Progenitor cell of endocrine pancreas (in vitro differentiated cells): ENCODE measurements at regions not wholly inside any gene's neighbourhood (a gene's known extent, or its start where the extent isn't known, plus 50 kb on each side); places are given as distances from the start of the nearest gene placed in this dataset.

Experiments
- DNase-seq: peaks from one replicate; pipeline ENCODE4 v3.0.0; 2021; ENCODE audit warnings: low spot score; ENCODE audit not compliant: unreplicated experiment
- H3K27ac Mint-ChIP-seq: 2 replicates; pipeline ENCODE4 v1.8.0; 2021; ENCODE audit warnings: mild to moderate bottlenecking, moderate library complexity, mixed read lengths
- H3K27me3 Mint-ChIP-seq: 2 replicates; pipeline ENCODE4 v1.8.0; 2021; ENCODE audit warnings: mixed read lengths
- H3K36me3 Mint-ChIP-seq: 2 replicates; pipeline ENCODE4 v1.8.0; 2022; ENCODE audit warnings: mixed read lengths; ENCODE audit not compliant: insufficient read depth
- H3K4me1 Mint-ChIP-seq: 2 replicates; pipeline ENCODE4 v1.8.0; 2021; ENCODE audit warnings: low read depth, mixed read lengths
- H3K4me3 Mint-ChIP-seq: 2 replicates; pipeline ENCODE4 v1.8.0; 2021; ENCODE audit warnings: low read depth, mild to moderate bottlenecking, moderate library complexity, mixed read lengths
- H3K9me3 Mint-ChIP-seq: 2 replicates; pipeline ENCODE4 v1.8.0; 2021; ENCODE audit warnings: low read depth, mixed read lengths
- TF ChIP-seq, protein P1 (sequence below): fragments of 200-600 bp; sonication (generic); IDR thresholded peaks from one replicate; pipeline ENCODE4 v1.5.0; 2021; ENCODE audit warnings: antibody characterized with exemption, mild to moderate bottlenecking; ENCODE audit not compliant: unreplicated experiment

DNA sequence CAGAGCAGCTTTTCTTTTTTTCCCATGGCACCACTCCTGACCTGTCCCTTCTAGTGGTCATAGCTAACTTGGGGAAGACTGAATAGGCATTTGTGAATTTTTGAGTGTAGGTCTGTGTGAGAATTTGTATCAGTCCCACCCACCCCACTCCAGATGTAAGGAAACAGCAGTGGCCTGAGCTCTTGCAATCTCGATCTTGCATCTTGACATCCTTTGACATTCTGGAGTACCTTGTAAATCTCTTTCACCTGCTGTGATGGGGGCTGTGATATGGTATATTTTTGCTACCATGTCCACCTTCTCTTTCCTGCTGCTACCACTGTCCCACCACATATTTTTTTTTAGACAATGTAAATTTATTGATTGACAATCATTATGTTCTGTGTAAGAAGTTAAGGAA, 289.3 kb downstream of the MAP2K6 start:
- H3K27me3 Mint-ChIP-seq = no peaks in the 10 kb centered on the region
- TF ChIP-seq, protein P1, sequence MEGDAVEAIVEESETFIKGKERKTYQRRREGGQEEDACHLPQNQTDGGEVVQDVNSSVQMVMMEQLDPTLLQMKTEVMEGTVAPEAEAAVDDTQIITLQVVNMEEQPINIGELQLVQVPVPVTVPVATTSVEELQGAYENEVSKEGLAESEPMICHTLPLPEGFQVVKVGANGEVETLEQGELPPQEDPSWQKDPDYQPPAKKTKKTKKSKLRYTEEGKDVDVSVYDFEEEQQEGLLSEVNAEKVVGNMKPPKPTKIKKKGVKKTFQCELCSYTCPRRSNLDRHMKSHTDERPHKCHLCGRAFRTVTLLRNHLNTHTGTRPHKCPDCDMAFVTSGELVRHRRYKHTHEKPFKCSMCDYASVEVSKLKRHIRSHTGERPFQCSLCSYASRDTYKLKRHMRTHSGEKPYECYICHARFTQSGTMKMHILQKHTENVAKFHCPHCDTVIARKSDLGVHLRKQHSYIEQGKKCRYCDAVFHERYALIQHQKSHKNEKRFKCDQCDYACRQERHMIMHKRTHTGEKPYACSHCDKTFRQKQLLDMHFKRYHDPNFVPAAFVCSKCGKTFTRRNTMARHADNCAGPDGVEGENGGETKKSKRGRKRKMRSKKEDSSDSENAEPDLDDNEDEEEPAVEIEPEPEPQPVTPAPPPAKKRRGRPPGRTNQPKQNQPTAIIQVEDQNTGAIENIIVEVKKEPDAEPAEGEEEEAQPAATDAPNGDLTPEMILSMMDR = no peak

DNA sequence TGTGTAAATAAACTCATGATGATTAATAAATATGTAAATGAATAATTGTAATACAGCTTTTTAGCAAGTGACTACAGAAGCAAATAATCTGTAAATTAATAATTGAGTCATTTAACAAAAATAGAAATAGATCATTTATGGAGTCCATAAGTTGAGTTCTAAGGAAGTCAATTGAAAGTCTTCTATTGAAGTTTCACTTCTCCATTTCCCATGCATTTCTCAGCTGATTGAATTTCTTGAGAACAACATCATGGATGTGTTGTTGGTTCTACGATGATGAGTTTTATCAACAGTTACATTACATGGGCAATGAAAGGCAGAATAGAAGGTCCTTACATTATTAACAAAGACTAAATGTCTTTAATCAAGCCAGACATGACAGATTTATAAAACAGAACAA, 290.4 kb downstream of the MAP2K6 start:
- TF ChIP-seq, protein P1 = no peak
- Mint-ChIP-seq H3K27me3 (no peaks in the 10 kb centered on the region), H3K4me1 (no peaks in the 10 kb centered on the region), H3K27ac (no peak overlapping the region), H3K4me3 (no peak overlapping the region), H3K36me3 (no peaks in the 10 kb centered on the region), H3K9me3 (peaks cover 4% of the 10 kb centered on the region)
- DNase-seq = no peak

More for the DNA sequence above, 289.3 kb downstream of the MAP2K6 start:
- H3K27ac Mint-ChIP-seq = no peak overlapping the region
- H3K9me3 Mint-ChIP-seq = peaks cover 11% of the 10 kb centered on the region
- no peaks in the 10 kb centered on the region for H3K4me1 Mint-ChIP-seq
- no peak overlapping the region for H3K4me3 Mint-ChIP-seq
- DNase-seq = no peak
- peaks cover 2% of the 10 kb centered on the region for H3K36me3 Mint-ChIP-seq

DNA sequence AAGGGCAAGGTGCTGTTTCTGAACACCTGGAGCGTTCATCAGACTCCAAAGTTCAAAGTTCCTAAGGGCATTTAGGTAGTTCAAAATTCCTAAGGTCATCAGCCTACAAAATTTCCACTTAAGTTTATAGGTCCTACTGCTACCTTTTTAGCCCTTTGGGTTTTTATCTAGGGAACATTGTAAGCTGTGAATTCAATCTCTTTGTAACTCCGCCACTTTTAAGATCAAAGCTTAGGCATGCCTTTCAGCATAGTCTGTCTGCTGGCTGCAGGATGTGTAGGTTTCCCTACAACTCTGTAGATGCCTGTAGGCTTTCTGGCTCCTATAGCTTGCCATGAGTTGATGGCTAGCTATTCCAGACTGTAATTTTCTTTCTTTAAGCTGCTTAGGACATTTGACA, 291.6 kb downstream of the MAP2K6 start:
- no peak for DNase-seq
- Mint-ChIP-seq H3K4me1 (peaks cover 10% of the 10 kb centered on the region), H3K27ac (no peak overlapping the region), H3K4me3 (no peak overlapping the region), H3K9me3 (no peaks in the 10 kb centered on the region), H3K27me3 (no peaks in the 10 kb centered on the region), H3K36me3 (no peaks in the 10 kb centered on the region)
- TF ChIP-seq, protein P1 = no peak

DNA sequence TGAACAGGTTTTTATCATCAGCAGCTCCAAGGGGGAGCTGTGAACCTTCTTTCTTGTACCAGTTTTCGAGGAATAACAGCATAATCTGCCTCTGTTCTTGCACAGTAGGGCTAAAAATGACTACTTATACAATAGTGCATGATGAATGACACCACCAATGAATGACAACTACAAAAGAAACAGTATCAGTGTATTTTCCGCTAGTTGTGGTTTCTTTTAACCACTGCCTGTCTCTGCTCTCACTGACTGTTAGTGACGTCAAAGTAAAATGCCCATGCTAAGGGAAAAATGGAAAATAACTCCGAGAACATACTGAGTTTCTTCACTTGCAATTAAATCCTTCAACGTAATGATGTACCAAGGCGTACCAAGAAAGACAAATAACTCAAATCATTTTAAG, 294.9 kb downstream of the MAP2K6 start:
- H3K36me3 Mint-ChIP-seq = no peaks in the 10 kb centered on the region
- peaks cover 25% of the 10 kb centered on the region for H3K4me1 Mint-ChIP-seq
- no peaks in the 10 kb centered on the region for H3K9me3 Mint-ChIP-seq
- no peak overlapping the region for H3K27ac Mint-ChIP-seq
- no peaks in the 10 kb centered on the region for H3K27me3 Mint-ChIP-seq
- no peak for DNase-seq
- TF ChIP-seq, protein P1 = no peak
- H3K4me3 Mint-ChIP-seq = no peak overlapping the region

DNA sequence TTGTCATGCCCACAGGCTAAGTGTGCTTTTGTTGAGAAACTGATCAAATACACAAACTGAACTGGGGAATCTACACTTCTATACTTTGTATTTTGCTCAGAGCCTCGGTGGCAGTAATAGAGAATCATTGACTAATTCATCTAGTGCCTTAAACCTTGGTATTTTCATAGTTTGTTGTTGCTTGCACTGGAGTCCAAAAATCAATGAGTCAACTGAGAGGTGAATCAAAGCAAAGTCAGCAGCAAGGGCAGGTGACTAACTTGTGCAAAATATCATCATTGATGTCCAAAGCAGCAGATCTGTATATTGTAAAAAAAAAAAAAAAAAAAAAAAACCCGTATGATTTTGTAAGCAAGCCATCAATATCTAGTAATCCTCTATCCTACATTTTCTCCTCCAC, 296.4 kb downstream of the MAP2K6 start:
- TF ChIP-seq, protein P1 = no peak
- H3K27me3 Mint-ChIP-seq = no peaks in the 10 kb centered on the region
- no peak overlapping the region for H3K27ac Mint-ChIP-seq
- H3K9me3 Mint-ChIP-seq = no peaks in the 10 kb centered on the region
- H3K4me1 Mint-ChIP-seq = peaks cover 30% of the 10 kb centered on the region
- no peaks in the 10 kb centered on the region for H3K36me3 Mint-ChIP-seq
- H3K4me3 Mint-ChIP-seq = no peak overlapping the region
- no peak for DNase-seq
